H1 (cell line): ENCODE measurements at regions not wholly inside any gene's neighbourhood (a gene's known extent, or its start where the extent isn't known, plus 50 kb on each side); places are given as distances from the start of the nearest gene placed in this dataset.
A peak's percentile ranks its signal among the peaks of the same experiment; 100 is the strongest.

Experiments
- CHD7 ChIP-seq: fragments of 300-600 bp; sonication (generic); IDR thresholded peaks from 2 replicates; pipeline ENCODE4 v1.7.1; 2012; ENCODE audit warnings: low read length, moderate library complexity, mild to moderate bottlenecking, inconsistent platforms; ENCODE audit not compliant: insufficient replicate concordance
- CTBP2 ChIP-seq: IDR thresholded peaks from 2 replicates; pipeline ENCODE4 v1.7.0; 2011; ENCODE audit warnings: borderline replicate concordance, mild to moderate bottlenecking, moderate library complexity, mixed read lengths, low read length; ENCODE audit not compliant: insufficient read depth, insufficient read length
- HDAC2 ChIP-seq, 2 experiments: fragments of 300-600 bp in 1 of 2; sonication (generic) in 1 of 2; IDR thresholded peaks; 2 replicates each; pipeline ENCODE4 v1.6.1; 2011 to 2012; ENCODE audit warnings: low read depth in 2 of 2, low read length in 2 of 2, mild to moderate bottlenecking in 2 of 2, moderate library complexity in 2 of 2, borderline replicate concordance in 1 of 2, inconsistent platforms in 1 of 2
- RBBP5 ChIP-seq: IDR thresholded peaks from 2 replicates; pipeline ENCODE4 v1.7.1; 2012; ENCODE audit warnings: low read depth, mild to moderate bottlenecking, inconsistent platforms, low read length, moderate library complexity, borderline replicate concordance

GRCh38 chr3:81823882-81824395 is 62.5 kb upstream of the GBE1 start (continued):
- TF ChIP-seq CHD7 (peak; percentile 52), RBBP5 (no peak), CTBP2 (no peak), HDAC2 (IDR thresholded peaks at IDR 0.05; ENCODE audit: borderline replicate concordance in 1 of 2, low read depth in 2 of 2, low read length in 2 of 2) (no peak)
